ENCODE measurements at regions not wholly inside any gene's neighbourhood (a gene's known extent, or its start where the extent isn't known, plus 50 kb on each side); places are given as distances from the start of the nearest gene placed in this dataset.

- DNase-seq (ENCODE audit: low spot score), result no peak
Observed at GRCh38 chr14:71675900-71676287, 256.3 kb upstream of the RGS6 start.

- DNase-seq (ENCODE audit: low spot score), result no peak
Observed at GRCh38 chr14:71680736-71681387, 251.4 kb upstream of the RGS6 start.

- DNase-seq (ENCODE audit: low spot score), result no peak
Observed at GRCh38 chr14:71682337-71682736, 249.9 kb upstream of the RGS6 start.

GRCh38 chr14:71684323-71684722 lies 247.9 kb upstream of the RGS6 start:
- no peak for DNase-seq (ENCODE audit: low spot score)

- DNase-seq (ENCODE audit: low spot score), result no peak
Observed at GRCh38 chr14:71686677-71687076, 245.6 kb upstream of the RGS6 start.

GRCh38 chr14:71687166-71687831 lies 244.9 kb upstream of the RGS6 start:
- DNase-seq (ENCODE audit: low spot score), result no peak

- no peak for DNase-seq (ENCODE audit: low spot score)
Observed at GRCh38 chr14:71688576-71688975, 243.7 kb upstream of the RGS6 start.

GRCh38 chr14:71690478-71690877 lies 241.8 kb upstream of the RGS6 start:
- DNase-seq (ENCODE audit: low spot score), result no peak

- no peak for DNase-seq (ENCODE audit: low spot score)
Observed at GRCh38 chr14:71692496-71692895, 239.7 kb upstream of the RGS6 start.

GRCh38 chr14:71693381-71693780 lies 238.8 kb upstream of the RGS6 start:
- no peak for DNase-seq (ENCODE audit: low spot score)

- DNase-seq (ENCODE audit: low spot score), result no peak
Observed at GRCh38 chr14:71694591-71695530, 237.4 kb upstream of the RGS6 start.

GRCh38 chr14:71695611-71696350 lies 236.4 kb upstream of the RGS6 start:
- no peak for DNase-seq (ENCODE audit: low spot score)

- no peak for DNase-seq (ENCODE audit: low spot score)
Observed at GRCh38 chr14:71698027-71698426, 234.2 kb upstream of the RGS6 start.

GRCh38 chr14:71698673-71699072 lies 233.6 kb upstream of the RGS6 start:
- DNase-seq (ENCODE audit: low spot score), result no peak

GRCh38 chr14:71701990-71702389 lies 230.2 kb upstream of the RGS6 start:
- no peak for DNase-seq (ENCODE audit: low spot score)

GRCh38 chr14:71702786-71703185 lies 229.4 kb upstream of the RGS6 start:
- DNase-seq (ENCODE audit: low spot score), result no peak

GRCh38 chr14:71703477-71703876 lies 228.8 kb upstream of the RGS6 start:
- DNase-seq (ENCODE audit: low spot score), result no peak

- DNase-seq (ENCODE audit: low spot score), result no peak
Observed at GRCh38 chr14:71704210-71704609, 228.0 kb upstream of the RGS6 start.

- DNase-seq (ENCODE audit: low spot score), result no peak
Observed at GRCh38 chr14:71705460-71705859, 226.8 kb upstream of the RGS6 start.

GRCh38 chr14:71709076-71709475 lies 223.2 kb upstream of the RGS6 start:
- DNase-seq (ENCODE audit: low spot score), result no peak

GRCh38 chr14:71709987-71710386 lies 222.2 kb upstream of the RGS6 start:
- no peak for DNase-seq (ENCODE audit: low spot score)

- no peak for DNase-seq (ENCODE audit: low spot score)
Observed at GRCh38 chr14:71711125-71711524, 221.1 kb upstream of the RGS6 start.
